ENCODE measurements at regions not wholly inside any gene's neighbourhood (a gene's known extent, or its start where the extent isn't known, plus 50 kb on each side); places are given as distances from the start of the nearest gene placed in this dataset.

DNA sequence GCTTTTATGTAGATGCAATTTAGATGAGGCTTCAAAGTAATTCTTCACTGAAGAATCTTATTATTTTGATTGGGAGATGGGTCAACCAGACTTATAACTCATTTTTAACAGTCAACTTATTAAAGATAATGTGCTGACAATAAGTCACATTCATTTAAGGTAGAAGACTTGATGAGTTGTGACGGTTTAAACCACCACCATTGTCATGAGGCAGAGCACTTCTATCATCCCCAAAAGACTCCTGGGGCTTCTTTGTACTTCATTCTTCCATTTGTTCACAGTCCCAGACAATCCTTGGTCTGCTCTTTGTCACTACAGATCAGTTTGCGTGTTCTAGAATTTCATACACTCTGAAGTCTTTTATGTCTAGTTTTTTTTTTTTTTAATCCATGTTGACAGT lies 346.1 kb downstream of the RASEF start:
- Histone ChIP-seq H3K9me2 (ENCODE audit: insufficient read depth, low read length) (no peaks in the 10 kb centered on the region), H3K4me2 (ENCODE audit: low read length) (no peak overlapping the region), H3K79me2 (replicated peaks; ENCODE audit: insufficient read depth, low read length) (no peaks in the 10 kb centered on the region), H3K27ac (ENCODE audit: low read length) (no peak overlapping the region), H3K9ac (ENCODE audit: low read length) (no peak overlapping the region), H3K36me3 (ENCODE audit: insufficient read depth, low read length) (no peaks in the 10 kb centered on the region), H3F3A (ENCODE audit: insufficient read depth, low read length, poor library complexity, severe bottlenecking) (no peaks in the 10 kb centered on the region), H3K4me3 (ENCODE audit: low read length) (no peak overlapping the region), H2AFZ (ENCODE audit: low read depth, low read length) (no peak overlapping the region), H3K27me3 (ENCODE audit: insufficient read depth, low read depth, low read length) (no peaks in the 10 kb centered on the region), H4K20me1 (ENCODE audit: insufficient read depth) (no peaks in the 10 kb centered on the region), H3K9me3 (ENCODE audit: low read length) (peaks cover 7% of the 10 kb centered on the region)
- TF ChIP-seq, protein P1, sequence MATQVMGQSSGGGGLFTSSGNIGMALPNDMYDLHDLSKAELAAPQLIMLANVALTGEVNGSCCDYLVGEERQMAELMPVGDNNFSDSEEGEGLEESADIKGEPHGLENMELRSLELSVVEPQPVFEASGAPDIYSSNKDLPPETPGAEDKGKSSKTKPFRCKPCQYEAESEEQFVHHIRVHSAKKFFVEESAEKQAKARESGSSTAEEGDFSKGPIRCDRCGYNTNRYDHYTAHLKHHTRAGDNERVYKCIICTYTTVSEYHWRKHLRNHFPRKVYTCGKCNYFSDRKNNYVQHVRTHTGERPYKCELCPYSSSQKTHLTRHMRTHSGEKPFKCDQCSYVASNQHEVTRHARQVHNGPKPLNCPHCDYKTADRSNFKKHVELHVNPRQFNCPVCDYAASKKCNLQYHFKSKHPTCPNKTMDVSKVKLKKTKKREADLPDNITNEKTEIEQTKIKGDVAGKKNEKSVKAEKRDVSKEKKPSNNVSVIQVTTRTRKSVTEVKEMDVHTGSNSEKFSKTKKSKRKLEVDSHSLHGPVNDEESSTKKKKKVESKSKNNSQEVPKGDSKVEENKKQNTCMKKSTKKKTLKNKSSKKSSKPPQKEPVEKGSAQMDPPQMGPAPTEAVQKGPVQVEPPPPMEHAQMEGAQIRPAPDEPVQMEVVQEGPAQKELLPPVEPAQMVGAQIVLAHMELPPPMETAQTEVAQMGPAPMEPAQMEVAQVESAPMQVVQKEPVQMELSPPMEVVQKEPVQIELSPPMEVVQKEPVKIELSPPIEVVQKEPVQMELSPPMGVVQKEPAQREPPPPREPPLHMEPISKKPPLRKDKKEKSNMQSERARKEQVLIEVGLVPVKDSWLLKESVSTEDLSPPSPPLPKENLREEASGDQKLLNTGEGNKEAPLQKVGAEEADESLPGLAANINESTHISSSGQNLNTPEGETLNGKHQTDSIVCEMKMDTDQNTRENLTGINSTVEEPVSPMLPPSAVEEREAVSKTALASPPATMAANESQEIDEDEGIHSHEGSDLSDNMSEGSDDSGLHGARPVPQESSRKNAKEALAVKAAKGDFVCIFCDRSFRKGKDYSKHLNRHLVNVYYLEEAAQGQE (IDR thresholded peaks at IDR 0.05; ENCODE audit: borderline replicate concordance): no peak
- no peak for TF ChIP-seq RAD21 (conservative IDR thresholded peaks at IDR 0.05)
- TF ChIP-seq MXI1 (conservative IDR thresholded peaks at IDR 0.05; ENCODE audit: poor library complexity, severe bottlenecking): no peak
- TF ChIP-seq POLR2AphosphoS5 (IDR thresholded peaks at IDR 0.05): no peak
- no peak for TF ChIP-seq EZH2 (IDR thresholded peaks at IDR 0.05; ENCODE audit: borderline replicate concordance, insufficient read depth, low read length, poor library complexity, severe bottlenecking)
- no peak for TF ChIP-seq SMC3 (conservative IDR thresholded peaks at IDR 0.05; ENCODE audit: poor library complexity)
- TF ChIP-seq, protein P2, sequence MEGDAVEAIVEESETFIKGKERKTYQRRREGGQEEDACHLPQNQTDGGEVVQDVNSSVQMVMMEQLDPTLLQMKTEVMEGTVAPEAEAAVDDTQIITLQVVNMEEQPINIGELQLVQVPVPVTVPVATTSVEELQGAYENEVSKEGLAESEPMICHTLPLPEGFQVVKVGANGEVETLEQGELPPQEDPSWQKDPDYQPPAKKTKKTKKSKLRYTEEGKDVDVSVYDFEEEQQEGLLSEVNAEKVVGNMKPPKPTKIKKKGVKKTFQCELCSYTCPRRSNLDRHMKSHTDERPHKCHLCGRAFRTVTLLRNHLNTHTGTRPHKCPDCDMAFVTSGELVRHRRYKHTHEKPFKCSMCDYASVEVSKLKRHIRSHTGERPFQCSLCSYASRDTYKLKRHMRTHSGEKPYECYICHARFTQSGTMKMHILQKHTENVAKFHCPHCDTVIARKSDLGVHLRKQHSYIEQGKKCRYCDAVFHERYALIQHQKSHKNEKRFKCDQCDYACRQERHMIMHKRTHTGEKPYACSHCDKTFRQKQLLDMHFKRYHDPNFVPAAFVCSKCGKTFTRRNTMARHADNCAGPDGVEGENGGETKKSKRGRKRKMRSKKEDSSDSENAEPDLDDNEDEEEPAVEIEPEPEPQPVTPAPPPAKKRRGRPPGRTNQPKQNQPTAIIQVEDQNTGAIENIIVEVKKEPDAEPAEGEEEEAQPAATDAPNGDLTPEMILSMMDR (IDR thresholded peaks at IDR 0.05; ENCODE audit: poor library complexity, severe bottlenecking): no peak
- TF ChIP-seq TAF1 (IDR thresholded peaks at IDR 0.05; ENCODE audit: low read depth): no peak
- TF ChIP-seq EP300 (conservative IDR thresholded peaks at IDR 0.05; ENCODE audit: poor library complexity, severe bottlenecking): no peak

GRCh38 chr9:82720515-82720914 lies 342.4 kb downstream of the RASEF start:
- Histone ChIP-seq H3K4me2 (ENCODE audit: low read length) (no peak overlapping the region), H2AFZ (ENCODE audit: low read depth, low read length) (no peak overlapping the region), H3K9ac (ENCODE audit: low read length) (no peak overlapping the region), H4K20me1 (ENCODE audit: insufficient read depth) (no peaks in the 10 kb centered on the region), H3K79me2 (replicated peaks; ENCODE audit: insufficient read depth, low read length) (no peaks in the 10 kb centered on the region), H3K36me3 (ENCODE audit: insufficient read depth, low read length) (no peaks in the 10 kb centered on the region), H3K27ac (ENCODE audit: low read length) (no peak overlapping the region), H3F3A (ENCODE audit: insufficient read depth, low read length, poor library complexity, severe bottlenecking) (no peaks in the 10 kb centered on the region), H3K27me3 (ENCODE audit: insufficient read depth, low read depth, low read length) (no peaks in the 10 kb centered on the region), H3K9me2 (ENCODE audit: insufficient read depth, low read length) (no peaks in the 10 kb centered on the region), H3K4me3 (ENCODE audit: low read length) (no peak overlapping the region), H3K9me3 (ENCODE audit: low read length) (no peaks in the 10 kb centered on the region)
- TF ChIP-seq, protein P2 (IDR thresholded peaks at IDR 0.05; ENCODE audit: poor library complexity, severe bottlenecking): no peak
- no peak for TF ChIP-seq RAD21 (conservative IDR thresholded peaks at IDR 0.05)
- no peak for TF ChIP-seq EP300 (conservative IDR thresholded peaks at IDR 0.05; ENCODE audit: poor library complexity, severe bottlenecking)
- no peak for TF ChIP-seq TAF1 (IDR thresholded peaks at IDR 0.05; ENCODE audit: low read depth)
- TF ChIP-seq POLR2AphosphoS5 (IDR thresholded peaks at IDR 0.05): no peak
- no peak for TF ChIP-seq EZH2 (IDR thresholded peaks at IDR 0.05; ENCODE audit: borderline replicate concordance, insufficient read depth, low read length, poor library complexity, severe bottlenecking)
- TF ChIP-seq SMC3 (conservative IDR thresholded peaks at IDR 0.05; ENCODE audit: poor library complexity): no peak
- no peak for TF ChIP-seq MXI1 (conservative IDR thresholded peaks at IDR 0.05; ENCODE audit: poor library complexity, severe bottlenecking)
- TF ChIP-seq, protein P1 (IDR thresholded peaks at IDR 0.05; ENCODE audit: borderline replicate concordance): no peak
